Kidney epithelial cell (primary cell): ENCODE measurements at regions not wholly inside any gene's neighbourhood (a gene's known extent, or its start where the extent isn't known, plus 50 kb on each side); places are given as distances from the start of the nearest gene placed in this dataset.

ENCODE experiments used
- DNase-seq: peaks from one replicate; pipeline ENCODE4 v3.0.0-alpha.2; 2010; ENCODE audit warnings: low read depth
- H3K27me3 ChIP-seq: 2 replicates; pipeline ENCODE4 v1.6.0; 2011; ENCODE audit warnings: low read length; ENCODE audit not compliant: control insufficient read depth, insufficient read depth
- H3K36me3 ChIP-seq: 2 replicates; pipeline ENCODE4 v1.5.1; 2011; ENCODE audit warnings: low read length; ENCODE audit not compliant: control insufficient read depth, insufficient read depth
- H3K4me3 ChIP-seq: 2 replicates; pipeline ENCODE4 v1.5.1; 2011; ENCODE audit warnings: low read depth, mild to moderate bottlenecking, control low read depth, low read length
- CTCF ChIP-seq: IDR thresholded peaks from 2 replicates; pipeline ENCODE4 v1.5.1; 2011; ENCODE audit warnings: mild to moderate bottlenecking, moderate library complexity, low read length, control low read depth, inconsistent platforms; ENCODE audit not compliant: insufficient read depth, poor library complexity, severe bottlenecking

DNA sequence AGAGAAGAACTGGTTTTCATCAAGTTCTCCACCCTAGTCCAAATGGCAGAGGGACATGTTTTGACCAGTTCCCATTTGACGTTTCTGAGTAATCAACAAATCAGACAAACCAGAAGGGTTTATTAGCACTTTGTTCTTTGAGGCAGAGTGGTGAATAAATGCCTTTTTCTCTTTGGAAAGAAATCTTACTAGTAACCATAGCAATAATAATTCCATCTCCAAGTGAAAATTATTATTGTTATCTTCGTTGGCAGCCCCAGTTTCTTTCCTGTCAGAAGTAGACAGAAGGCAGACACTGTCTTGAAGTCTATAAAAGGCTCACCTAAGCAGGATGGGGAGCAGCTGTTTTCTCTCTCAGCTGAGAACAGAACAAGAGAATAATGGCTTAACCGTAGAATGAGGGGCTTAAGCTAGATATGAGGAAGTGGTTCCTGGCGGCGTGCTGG, 391.6 kb downstream of the PBX1 start:
- TF ChIP-seq CTCF = no peak
- H3K36me3 ChIP-seq = no peaks in the 10 kb centered on the region
- H3K27me3 ChIP-seq = no peaks in the 10 kb centered on the region
- DNase-seq = no peak
- no peak overlapping the region for H3K4me3 ChIP-seq

GRCh38 chr1:164949771-164950471, 390.9 kb downstream of the PBX1 start:
- Histone ChIP-seq H3K36me3 (no peaks in the 10 kb centered on the region), H3K4me3 (no peak overlapping the region), H3K27me3 (no peaks in the 10 kb centered on the region)
- no peak for TF ChIP-seq CTCF
- no peak for DNase-seq

- TF ChIP-seq CTCF = no peak
- DNase-seq = no peak
- Histone ChIP-seq H3K36me3 (no peaks in the 10 kb centered on the region), H3K27me3 (no peaks in the 10 kb centered on the region), H3K4me3 (no peak overlapping the region)
Measured at GRCh38 chr1:164948101-164948500, 389.1 kb downstream of the PBX1 start.

GRCh38 chr1:164937291-164937690, 378.3 kb downstream of the PBX1 start:
- no peak overlapping the region for H3K4me3 ChIP-seq
- H3K36me3 ChIP-seq = no peaks in the 10 kb centered on the region
- TF ChIP-seq CTCF = no peak
- DNase-seq = no peak
- no peaks in the 10 kb centered on the region for H3K27me3 ChIP-seq

DNA sequence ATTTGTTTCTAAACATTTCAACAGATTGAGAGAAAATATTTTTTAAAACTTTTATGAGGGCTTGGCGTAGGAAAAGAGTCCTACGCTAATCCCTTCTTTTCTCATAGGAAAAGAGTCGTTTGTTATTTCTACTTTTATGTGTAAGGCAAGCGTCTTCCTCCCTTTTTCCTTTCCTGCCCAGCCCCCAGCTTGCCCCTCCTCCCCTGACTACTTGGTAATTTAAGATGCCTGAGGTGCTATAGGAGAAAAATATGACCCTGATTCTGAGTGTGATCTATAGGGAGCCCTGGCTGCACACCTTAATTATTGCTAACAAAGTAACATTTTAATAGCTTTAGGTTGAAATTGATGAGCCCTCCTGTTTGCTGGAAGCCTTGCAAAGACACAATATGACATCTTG, 373.6 kb downstream of the PBX1 start:
- no peaks in the 10 kb centered on the region for H3K36me3 ChIP-seq
- no peak for DNase-seq
- H3K4me3 ChIP-seq = no peak overlapping the region
- TF ChIP-seq CTCF = no peak
- H3K27me3 ChIP-seq = no peaks in the 10 kb centered on the region

GRCh38 chr1:164930833-164931232, 371.8 kb downstream of the PBX1 start:
- Histone ChIP-seq H3K36me3 (no peaks in the 10 kb centered on the region), H3K4me3 (no peak overlapping the region), H3K27me3 (no peaks in the 10 kb centered on the region)
- TF ChIP-seq CTCF = no peak
- no peak for DNase-seq
